ENCODE measurements at regions not wholly inside any gene's neighbourhood (a gene's known extent, or its start where the extent isn't known, plus 50 kb on each side); places are given as distances from the start of the nearest gene placed in this dataset.

GRCh38 chr4:185931986-185932385, 120.0 kb upstream of the SORBS2 start:
- Histone ChIP-seq H3K4me1 (ENCODE audit: control insufficient read depth in 2 of 2, insufficient read depth in 2 of 2, low read length in 1 of 2) (no peaks in the 10 kb centered on the region), H3K36me3 (ENCODE audit: control insufficient read depth in 2 of 2, insufficient read depth in 2 of 2, low read length in 1 of 2) (no peaks in the 10 kb centered on the region), H3K9me3 (ENCODE audit: control insufficient read depth in 2 of 2, insufficient read depth in 1 of 2, low read depth in 1 of 2, low read length in 1 of 2) (no peaks in the 10 kb centered on the region), H3K4me3 (ENCODE audit: low read depth in 1 of 2, low read length in 2 of 2) (no peak overlapping the region), H3K27me3 (ENCODE audit: control insufficient read depth in 1 of 2, insufficient read depth in 2 of 2, low read length in 2 of 2) (no peaks in the 10 kb centered on the region), H3K27ac (ENCODE audit: low read depth in 2 of 2, low read length in 1 of 2) (no peak overlapping the region)
- WGBS, 2 donors, result 63 to 66% methylated on average over 3 of the region's 3 CpGs

- H3K9me3 ChIP-seq (ENCODE audit: control insufficient read depth in 2 of 2, insufficient read depth in 1 of 2, low read depth in 1 of 2, low read length in 1 of 2), result no peaks in the 10 kb centered on the region
- no peaks in the 10 kb centered on the region for H3K27me3 ChIP-seq (ENCODE audit: control insufficient read depth in 1 of 2, insufficient read depth in 2 of 2, low read length in 2 of 2)
- H3K36me3 ChIP-seq (ENCODE audit: control insufficient read depth in 2 of 2, insufficient read depth in 2 of 2, low read length in 1 of 2), result no peaks in the 10 kb centered on the region
- H3K27ac ChIP-seq (ENCODE audit: low read depth in 2 of 2, low read length in 1 of 2), result no peak overlapping the region
- 80 to 83% methylated on average over 5 of the region's 5 CpGs for WGBS, 2 donors
- no peaks in the 10 kb centered on the region for H3K4me1 ChIP-seq (ENCODE audit: control insufficient read depth in 2 of 2, insufficient read depth in 2 of 2, low read length in 1 of 2)
- H3K4me3 ChIP-seq (ENCODE audit: low read depth in 1 of 2, low read length in 2 of 2), result no peak overlapping the region
These were observed 120.5 kb upstream of the SORBS2 start for GRCh38 chr4:185932491-185932890.

- H3K4me1 ChIP-seq (ENCODE audit: control insufficient read depth in 2 of 2, insufficient read depth in 2 of 2, low read length in 1 of 2), result no peaks in the 10 kb centered on the region
- WGBS, 2 donors, result 77 to 81% methylated on average over 8 of the region's 8 CpGs
These were observed 121.1 kb upstream of the SORBS2 start for GRCh38 chr4:185933078-185933581.

DNA sequence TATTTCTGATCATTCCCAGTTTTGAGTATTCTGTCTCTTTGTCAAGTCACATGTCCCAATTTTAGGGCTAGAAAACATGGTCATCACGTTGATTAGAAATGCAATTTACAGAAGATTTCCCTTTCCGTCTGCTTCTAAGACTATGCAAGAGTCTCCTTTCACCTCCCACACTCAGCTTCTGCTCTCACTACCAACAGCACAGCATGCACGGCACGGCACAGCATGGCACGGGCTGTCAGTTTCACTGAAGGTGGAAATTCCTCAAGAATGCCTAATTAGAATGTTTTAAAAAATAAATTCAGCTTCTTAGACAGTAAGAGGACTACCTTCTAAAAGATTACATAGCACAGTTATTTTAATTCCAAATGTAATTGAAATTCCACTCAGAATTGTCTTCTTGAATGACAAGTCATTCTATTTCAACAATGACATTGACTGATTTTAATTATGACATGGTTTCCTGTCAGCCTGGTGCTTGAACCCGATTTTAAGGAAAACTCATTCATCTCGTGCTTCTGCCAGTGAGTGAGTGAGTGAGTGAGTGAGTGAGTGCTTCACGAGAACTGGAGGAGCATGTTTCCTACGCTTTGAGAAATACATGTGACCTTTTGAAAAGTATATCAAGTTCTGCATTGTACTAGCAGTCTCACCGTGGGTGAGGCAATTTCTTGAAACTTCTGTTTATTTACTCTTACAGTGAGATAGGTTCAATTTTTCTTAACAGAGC, 124.8 kb upstream of the SORBS2 start:
- Histone ChIP-seq H3K4me3 (ENCODE audit: low read depth in 1 of 2, low read length in 2 of 2) (no peak overlapping the region), H3K9me3 (ENCODE audit: control insufficient read depth in 2 of 2, insufficient read depth in 1 of 2, low read depth in 1 of 2, low read length in 1 of 2) (no peaks in the 10 kb centered on the region), H3K27me3 (ENCODE audit: control insufficient read depth in 1 of 2, insufficient read depth in 2 of 2, low read length in 2 of 2) (no peaks in the 10 kb centered on the region), H3K27ac (ENCODE audit: low read depth in 2 of 2, low read length in 1 of 2) (no peak overlapping the region), H3K36me3 (ENCODE audit: control insufficient read depth in 2 of 2, insufficient read depth in 2 of 2, low read length in 1 of 2) (no peaks in the 10 kb centered on the region), H3K4me1 (ENCODE audit: control insufficient read depth in 2 of 2, insufficient read depth in 2 of 2, low read length in 1 of 2) (no peaks in the 10 kb centered on the region)
- 61 to 62% methylated on average over 10 of the region's 10 CpGs for WGBS, 2 donors

More at GRCh38 chr4:185933078-185933581, 121.1 kb upstream of the SORBS2 start:
- Histone ChIP-seq H3K27me3 (ENCODE audit: control insufficient read depth in 1 of 2, insufficient read depth in 2 of 2, low read length in 2 of 2) (no peaks in the 10 kb centered on the region), H3K4me3 (ENCODE audit: low read depth in 1 of 2, low read length in 2 of 2) (no peak overlapping the region), H3K36me3 (ENCODE audit: control insufficient read depth in 2 of 2, insufficient read depth in 2 of 2, low read length in 1 of 2) (no peaks in the 10 kb centered on the region), H3K27ac (ENCODE audit: low read depth in 2 of 2, low read length in 1 of 2) (no peak overlapping the region), H3K9me3 (ENCODE audit: control insufficient read depth in 2 of 2, insufficient read depth in 1 of 2, low read depth in 1 of 2, low read length in 1 of 2) (no peaks in the 10 kb centered on the region)

GRCh38 chr4:185938654-185939053, 126.7 kb upstream of the SORBS2 start:
- no peak overlapping the region for H3K4me3 ChIP-seq (ENCODE audit: low read depth in 1 of 2, low read length in 2 of 2)
- H3K27me3 ChIP-seq (ENCODE audit: control insufficient read depth in 1 of 2, insufficient read depth in 2 of 2, low read length in 2 of 2), result no peaks in the 10 kb centered on the region
- no peaks in the 10 kb centered on the region for H3K36me3 ChIP-seq (ENCODE audit: control insufficient read depth in 2 of 2, insufficient read depth in 2 of 2, low read length in 1 of 2)
- WGBS, 2 donors, result 86 to 96% methylated on average over 8 of the region's 8 CpGs
- no peaks in the 10 kb centered on the region for H3K9me3 ChIP-seq (ENCODE audit: control insufficient read depth in 2 of 2, insufficient read depth in 1 of 2, low read depth in 1 of 2, low read length in 1 of 2)
- H3K4me1 ChIP-seq (ENCODE audit: control insufficient read depth in 2 of 2, insufficient read depth in 2 of 2, low read length in 1 of 2), result no peaks in the 10 kb centered on the region
- H3K27ac ChIP-seq (ENCODE audit: low read depth in 2 of 2, low read length in 1 of 2), result no peak overlapping the region

- Histone ChIP-seq H3K9me3 (ENCODE audit: control insufficient read depth in 2 of 2, insufficient read depth in 1 of 2, low read depth in 1 of 2, low read length in 1 of 2) (no peaks in the 10 kb centered on the region), H3K27ac (ENCODE audit: low read depth in 2 of 2, low read length in 1 of 2) (no peak overlapping the region), H3K36me3 (ENCODE audit: control insufficient read depth in 2 of 2, insufficient read depth in 2 of 2, low read length in 1 of 2) (no peaks in the 10 kb centered on the region), H3K27me3 (ENCODE audit: control insufficient read depth in 1 of 2, insufficient read depth in 2 of 2, low read length in 2 of 2) (no peaks in the 10 kb centered on the region), H3K4me3 (ENCODE audit: low read depth in 1 of 2, low read length in 2 of 2) (no peak overlapping the region), H3K4me1 (ENCODE audit: control insufficient read depth in 2 of 2, insufficient read depth in 2 of 2, low read length in 1 of 2) (no peaks in the 10 kb centered on the region)
- 71 to 74% methylated on average over 6 of the region's 6 CpGs for WGBS, 2 donors
These were observed 127.5 kb upstream of the TLR3 start for GRCh38 chr4:185941461-185941860.

DNA sequence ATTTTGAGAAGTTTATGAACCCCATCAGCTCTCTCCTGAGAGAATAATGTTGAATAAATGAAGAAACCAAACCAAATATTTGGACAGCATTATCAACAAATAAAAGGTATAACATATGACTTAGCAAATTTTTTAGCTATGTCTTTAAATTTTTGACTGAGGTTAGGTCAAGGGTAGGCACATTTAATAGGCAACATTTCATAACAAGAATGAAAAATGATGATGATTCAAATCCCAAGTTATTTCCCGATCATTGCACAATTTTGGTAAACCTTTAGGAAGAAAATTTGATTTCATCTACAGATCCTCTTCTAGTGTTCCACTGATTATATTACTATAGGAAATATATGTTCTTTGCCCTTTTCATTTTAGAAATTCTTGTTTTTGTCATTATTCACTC, 123.7 kb upstream of the TLR3 start:
- no peaks in the 10 kb centered on the region for H3K9me3 ChIP-seq (ENCODE audit: control insufficient read depth in 2 of 2, insufficient read depth in 1 of 2, low read depth in 1 of 2, low read length in 1 of 2)
- H3K27ac ChIP-seq (ENCODE audit: low read depth in 2 of 2, low read length in 1 of 2), result no peak overlapping the region
- no peaks in the 10 kb centered on the region for H3K27me3 ChIP-seq (ENCODE audit: control insufficient read depth in 1 of 2, insufficient read depth in 2 of 2, low read length in 2 of 2)
- no peak overlapping the region for H3K4me3 ChIP-seq (ENCODE audit: low read depth in 1 of 2, low read length in 2 of 2)
- WGBS, 2 donors, result 76 to 82% methylated on average over 1 of the region's 1 CpG
- H3K36me3 ChIP-seq (ENCODE audit: control insufficient read depth in 2 of 2, insufficient read depth in 2 of 2, low read length in 1 of 2), result no peaks in the 10 kb centered on the region
- H3K4me1 ChIP-seq (ENCODE audit: control insufficient read depth in 2 of 2, insufficient read depth in 2 of 2, low read length in 1 of 2), result no peaks in the 10 kb centered on the region

DNA sequence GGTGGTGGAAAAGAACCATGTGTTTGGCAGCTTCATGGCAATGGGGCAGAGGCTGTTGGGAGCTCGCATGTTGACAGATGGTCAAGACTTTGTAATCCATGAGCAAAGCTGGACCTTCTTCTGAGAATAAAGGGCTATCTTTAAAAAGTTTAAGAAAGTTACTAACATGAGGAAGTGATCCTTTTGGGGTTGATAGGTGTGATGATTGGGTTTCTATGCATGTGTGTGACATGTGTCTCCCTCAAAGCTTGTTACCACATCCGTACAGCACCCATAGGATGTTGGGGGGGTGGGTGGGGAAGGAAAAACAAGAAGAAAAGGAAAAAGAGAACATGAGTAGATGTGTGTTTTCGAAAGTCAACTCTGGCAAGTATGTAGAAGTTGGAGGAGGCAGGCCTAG, 123.0 kb upstream of the TLR3 start:
- H3K4me3 ChIP-seq (ENCODE audit: low read depth in 1 of 2, low read length in 2 of 2), result no peak overlapping the region
- no peaks in the 10 kb centered on the region for H3K9me3 ChIP-seq (ENCODE audit: control insufficient read depth in 2 of 2, insufficient read depth in 1 of 2, low read depth in 1 of 2, low read length in 1 of 2)
- H3K27ac ChIP-seq (ENCODE audit: low read depth in 2 of 2, low read length in 1 of 2), result no peak overlapping the region
- no peaks in the 10 kb centered on the region for H3K4me1 ChIP-seq (ENCODE audit: control insufficient read depth in 2 of 2, insufficient read depth in 2 of 2, low read length in 1 of 2)
- H3K36me3 ChIP-seq (ENCODE audit: control insufficient read depth in 2 of 2, insufficient read depth in 2 of 2, low read length in 1 of 2), result no peaks in the 10 kb centered on the region
- WGBS, 2 donors, result 79 to 82% methylated on average over 3 of the region's 3 CpGs
- H3K27me3 ChIP-seq (ENCODE audit: control insufficient read depth in 1 of 2, insufficient read depth in 2 of 2, low read length in 2 of 2), result no peaks in the 10 kb centered on the region

DNA sequence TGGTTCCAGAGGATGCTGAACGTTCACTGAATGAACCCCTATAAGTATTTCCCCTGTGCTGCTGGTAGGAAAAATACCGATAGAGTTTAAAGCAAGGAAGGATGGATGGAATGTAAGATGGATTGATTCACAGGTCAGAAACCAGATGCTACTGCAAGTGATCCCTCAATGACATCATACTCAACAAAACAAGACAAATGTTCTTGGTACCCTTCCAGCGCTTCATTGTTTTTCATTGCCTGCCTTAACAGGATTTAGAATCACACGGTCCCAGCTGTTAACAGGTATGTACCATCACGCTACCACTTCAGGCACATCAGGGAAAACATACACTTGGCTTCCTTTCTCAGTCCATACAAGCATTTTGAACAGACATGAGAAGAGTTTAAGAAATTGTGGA, 118.1 kb upstream of the TLR3 start:
- no peaks in the 10 kb centered on the region for H3K4me1 ChIP-seq (ENCODE audit: control insufficient read depth in 2 of 2, insufficient read depth in 2 of 2, low read length in 1 of 2)
- H3K9me3 ChIP-seq (ENCODE audit: control insufficient read depth in 2 of 2, insufficient read depth in 1 of 2, low read depth in 1 of 2, low read length in 1 of 2), result no peaks in the 10 kb centered on the region
- WGBS, 2 donors, result 46 to 50% methylated on average over 5 of the region's 5 CpGs
- H3K4me3 ChIP-seq (ENCODE audit: low read depth in 1 of 2, low read length in 2 of 2), result no peak overlapping the region
- no peak overlapping the region for H3K27ac ChIP-seq (ENCODE audit: low read depth in 2 of 2, low read length in 1 of 2)
- no peaks in the 10 kb centered on the region for H3K27me3 ChIP-seq (ENCODE audit: control insufficient read depth in 1 of 2, insufficient read depth in 2 of 2, low read length in 2 of 2)
- H3K36me3 ChIP-seq (ENCODE audit: control insufficient read depth in 2 of 2, insufficient read depth in 2 of 2, low read length in 1 of 2), result no peaks in the 10 kb centered on the region

GRCh38 chr4:185955151-185955770, 113.7 kb upstream of the TLR3 start:
- Histone ChIP-seq H3K27ac (ENCODE audit: low read depth in 2 of 2, low read length in 1 of 2) (no peak overlapping the region), H3K4me1 (ENCODE audit: control insufficient read depth in 2 of 2, insufficient read depth in 2 of 2, low read length in 1 of 2) (no peaks in the 10 kb centered on the region), H3K27me3 (ENCODE audit: control insufficient read depth in 1 of 2, insufficient read depth in 2 of 2, low read length in 2 of 2) (no peaks in the 10 kb centered on the region), H3K9me3 (ENCODE audit: control insufficient read depth in 2 of 2, insufficient read depth in 1 of 2, low read depth in 1 of 2, low read length in 1 of 2) (no peaks in the 10 kb centered on the region), H3K4me3 (ENCODE audit: low read depth in 1 of 2, low read length in 2 of 2) (no peak overlapping the region), H3K36me3 (ENCODE audit: control insufficient read depth in 2 of 2, insufficient read depth in 2 of 2, low read length in 1 of 2) (no peaks in the 10 kb centered on the region)
- WGBS, 2 donors, result 84 to 88% methylated on average over 7 of the region's 7 CpGs

Data from esophagus (tissue), 2 donors.